GM12872 (cell line): ENCODE measurements at regions not wholly inside any gene's neighbourhood (a gene's known extent, or its start where the extent isn't known, plus 50 kb on each side); places are given as distances from the start of the nearest gene placed in this dataset.

Experiments used
- CTCF ChIP-seq: IDR thresholded peaks from 3 replicates; pipeline ENCODE4 v1.5.1; 2011; ENCODE audit warnings: low read depth, mild to moderate bottlenecking, low read length, moderate library complexity; ENCODE audit not compliant: insufficient read depth

- TF ChIP-seq CTCF: no peak
These were observed 209.7 kb downstream of the DUSP10 start for GRCh38 chr1:221532071-221532773.

- TF ChIP-seq CTCF: no peak
These were observed 200.6 kb downstream of the DUSP10 start for GRCh38 chr1:221541296-221541695.

- TF ChIP-seq CTCF: peak; percentile 46; the same call in 2 of the 3 replicates
These were observed 198.3 kb downstream of the DUSP10 start for GRCh38 chr1:221543529-221544120.

GRCh38 chr1:221548942-221549341 lies 192.9 kb downstream of the DUSP10 start:
- TF ChIP-seq CTCF: no peak

GRCh38 chr1:221549815-221550214 lies 192.1 kb downstream of the DUSP10 start:
- TF ChIP-seq CTCF: no peak

GRCh38 chr1:221555689-221556433 lies 186.0 kb downstream of the DUSP10 start:
- TF ChIP-seq CTCF: no peak

GRCh38 chr1:221556435-221556834 lies 185.5 kb downstream of the DUSP10 start:
- TF ChIP-seq CTCF: no peak
